ENCODE measurements at regions not wholly inside any gene's neighbourhood (a gene's known extent, or its start where the extent isn't known, plus 50 kb on each side); places are given as distances from the start of the nearest gene placed in this dataset.
A peak's percentile ranks its signal among the peaks of the same experiment; 100 is the strongest.

DNA sequence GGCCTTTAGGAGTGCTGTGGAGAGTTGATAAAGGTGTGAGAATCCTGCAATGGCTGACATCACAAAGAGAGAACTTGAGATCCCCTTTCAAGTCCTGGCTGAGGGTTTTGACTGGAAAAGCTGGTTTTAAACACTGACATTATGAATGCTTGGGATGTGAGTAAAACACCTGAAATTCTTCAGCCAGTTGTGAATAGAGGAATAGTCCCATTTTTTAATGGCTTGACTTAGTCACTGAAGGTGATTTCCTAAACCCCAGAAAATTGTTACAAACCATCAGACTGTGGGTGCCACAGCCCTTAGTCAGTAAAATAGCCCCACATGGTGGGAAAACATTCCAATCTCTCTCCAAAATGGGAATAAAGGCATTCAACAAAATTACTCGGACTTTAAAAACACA, 107.7 kb upstream of the LMO4 start:
- DNase-seq (ENCODE audit: low read depth) = no peak

- peak; percentile 98 for DNase-seq (ENCODE audit: low read depth)
These were observed 104.5 kb upstream of the LMO4 start for GRCh38 chr1:87224201-87224600.

- DNase-seq (ENCODE audit: low read depth) = no peak
These were observed 103.5 kb upstream of the LMO4 start for GRCh38 chr1:87225171-87225570.

DNA sequence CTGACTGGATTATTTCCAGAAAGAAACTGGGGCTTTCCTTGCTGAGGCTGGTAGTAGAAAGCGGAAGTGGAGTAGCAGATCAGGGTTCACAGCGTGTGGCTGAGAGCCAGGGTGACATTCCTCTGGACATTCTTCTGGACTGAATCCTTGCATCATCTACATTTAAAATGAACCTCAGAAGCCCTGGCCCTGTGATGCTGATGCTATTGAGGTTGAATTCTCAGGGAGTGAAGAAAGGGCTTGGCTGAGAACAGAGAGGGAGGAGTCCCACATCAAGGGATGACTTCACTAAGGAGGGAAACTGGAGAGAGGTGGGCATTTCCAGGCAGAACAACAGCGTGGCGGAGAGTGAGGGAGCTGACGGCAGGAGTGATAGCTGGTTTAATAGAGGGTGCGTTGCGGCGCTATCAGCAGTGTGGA, 102.3 kb upstream of the LMO4 start:
- peak; percentile 99 for DNase-seq (ENCODE audit: low read depth)

GRCh38 chr1:87227651-87228050, 101.0 kb upstream of the LMO4 start:
- DNase-seq (ENCODE audit: low read depth) = no peak

- DNase-seq (ENCODE audit: low read depth) = no peak
These were observed 98.2 kb upstream of the LMO4 start for GRCh38 chr1:87230501-87230900.

DNA sequence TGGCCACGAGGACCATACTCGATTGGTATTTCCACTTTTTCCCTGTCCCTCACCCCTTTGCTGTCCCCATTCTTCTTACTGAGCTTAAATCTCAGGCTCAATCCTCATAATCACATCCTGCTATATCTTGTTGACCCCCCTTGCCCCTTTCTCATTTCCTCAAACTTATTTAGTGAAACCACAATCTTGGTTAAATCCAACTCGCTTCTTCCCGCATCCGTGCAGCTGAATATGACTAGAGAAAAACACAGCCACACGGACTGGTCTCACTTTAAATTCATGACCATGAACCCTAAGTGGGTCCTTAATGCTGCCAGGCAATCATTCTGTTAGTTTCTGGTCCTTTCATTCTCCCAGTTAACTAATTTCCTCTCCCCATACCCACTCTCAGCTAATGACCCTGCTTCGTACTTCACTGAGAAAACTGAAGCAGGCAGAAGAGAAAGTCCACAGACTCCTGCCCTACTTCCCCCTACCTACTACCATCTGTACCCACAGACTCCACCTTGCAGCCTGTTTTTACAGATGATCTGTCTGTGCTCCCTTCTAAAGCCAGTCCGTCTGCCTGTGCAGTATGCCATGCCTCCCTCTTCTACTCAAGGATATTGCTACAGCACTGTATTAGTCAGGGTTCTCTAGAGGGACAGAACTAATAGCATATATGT, 96.8 kb upstream of the LMO4 start:
- DNase-seq (ENCODE audit: low read depth) = no peak

- peak; percentile 15 for DNase-seq (ENCODE audit: low read depth)
These were observed 92.1 kb upstream of the LMO4 start for GRCh38 chr1:87236585-87236984.

GRCh38 chr1:87239997-87240605, 88.6 kb upstream of the LMO4 start:
- peak; percentile 67 for DNase-seq (ENCODE audit: low read depth)

DNA sequence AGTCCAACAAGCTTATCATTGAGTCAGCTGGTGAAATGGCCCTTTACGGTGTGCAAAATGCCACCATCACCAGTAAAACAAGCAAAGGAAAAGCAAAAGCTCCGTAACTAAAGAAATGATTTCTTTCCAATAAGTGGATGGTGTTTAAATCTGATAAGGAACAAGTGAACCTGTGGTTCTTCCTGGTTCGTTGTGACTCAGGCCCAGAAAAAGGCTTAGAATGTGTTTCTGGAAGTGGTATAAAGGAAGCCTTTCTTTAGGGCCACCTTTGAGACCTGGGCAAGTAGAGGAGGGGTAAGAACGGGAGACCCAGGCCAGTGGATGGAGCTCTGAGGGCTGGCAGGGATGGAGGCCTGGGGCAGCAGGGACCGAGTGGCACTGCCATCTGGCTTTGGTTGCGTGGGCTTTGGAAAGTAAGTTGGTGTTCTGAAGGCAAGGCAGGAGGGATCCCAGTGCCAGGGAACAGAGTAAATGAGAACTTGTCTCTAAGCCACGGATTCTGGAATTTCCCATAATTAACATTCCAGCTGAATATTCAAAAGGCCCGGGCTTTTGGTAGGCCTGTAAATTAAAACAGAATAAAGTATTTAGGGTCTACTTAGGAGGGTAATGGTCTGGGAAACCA, 87.9 kb upstream of the LMO4 start:
- peak; percentile 26 for DNase-seq (ENCODE audit: low read depth)

DNA sequence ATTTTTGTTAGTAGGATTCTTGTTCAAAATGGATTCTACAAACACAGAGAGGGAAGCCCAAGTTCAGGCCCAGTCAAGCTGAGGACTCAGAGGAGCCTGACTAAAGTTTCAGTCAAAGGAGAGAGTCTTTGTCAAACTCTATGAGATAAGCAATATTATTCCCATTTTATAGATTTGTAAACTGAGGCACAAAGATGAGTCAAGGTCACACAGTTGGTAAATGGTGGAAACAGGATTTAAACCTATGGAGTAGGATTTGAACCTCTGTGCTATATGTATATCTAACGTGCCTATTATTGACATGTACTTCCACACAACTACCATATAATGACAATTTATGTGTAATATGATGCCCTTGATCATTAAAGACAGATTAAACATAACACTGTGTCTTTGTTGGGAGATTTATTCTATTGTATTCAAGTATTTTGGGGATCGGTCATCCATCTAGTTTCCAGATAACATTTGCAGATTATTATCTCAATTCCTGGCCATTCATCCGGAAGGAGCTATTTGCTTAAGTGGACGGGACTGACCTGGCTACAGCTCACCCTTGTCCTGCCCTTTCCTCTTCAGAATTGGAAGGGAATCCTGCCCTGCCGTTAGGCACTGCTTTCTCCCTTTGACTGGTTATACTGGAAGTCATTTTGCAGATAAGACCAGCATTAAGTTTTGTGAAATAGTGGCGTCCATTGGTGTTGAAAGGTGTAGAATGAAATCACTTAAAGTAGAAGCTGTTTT, 86.1 kb upstream of the LMO4 start:
- DNase-seq (ENCODE audit: low read depth) = peak; percentile 78

GRCh38 chr1:87243573-87243972, 85.1 kb upstream of the LMO4 start:
- peak; percentile 88 for DNase-seq (ENCODE audit: low read depth)

DNA sequence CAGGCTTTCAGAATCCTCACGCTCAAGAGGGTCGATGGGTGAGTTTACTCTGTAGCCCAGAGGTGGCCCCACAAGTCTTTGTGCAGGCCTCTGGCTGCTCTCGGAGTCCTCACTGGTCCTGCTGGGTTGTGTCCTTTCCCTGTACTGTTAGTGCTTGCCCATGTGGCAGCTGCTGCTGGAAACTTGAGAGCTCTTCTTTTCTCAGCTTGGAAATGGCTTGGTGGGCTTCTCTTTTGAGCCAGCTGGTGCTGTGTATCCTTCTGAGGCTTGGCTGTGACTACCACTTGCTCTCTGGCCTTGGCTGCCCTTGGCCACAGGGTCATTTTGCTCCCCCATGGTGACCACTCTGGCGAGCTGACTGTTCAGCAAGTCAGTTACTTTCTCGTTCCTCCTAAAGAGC, 82.2 kb upstream of the LMO4 start:
- no peak for DNase-seq (ENCODE audit: low read depth)

DNA sequence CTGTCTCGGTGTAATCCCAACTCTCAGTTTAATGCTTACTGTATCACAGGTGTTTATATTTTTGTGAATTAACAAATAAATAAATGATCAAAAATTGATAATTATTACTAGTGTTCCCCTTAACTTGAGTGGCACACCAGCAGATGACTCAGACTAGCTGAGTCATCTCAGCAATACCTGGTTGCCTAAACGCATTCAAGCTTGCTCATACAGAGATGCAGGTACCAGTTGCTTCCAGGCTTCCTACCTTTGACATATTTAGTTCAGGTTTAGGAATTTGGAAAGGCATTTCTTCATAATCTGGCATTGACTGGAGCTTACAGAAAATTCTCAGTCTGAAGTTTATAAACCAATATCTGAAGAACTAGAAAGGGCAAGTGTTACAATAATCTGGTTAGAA, 78.9 kb upstream of the LMO4 start:
- DNase-seq (ENCODE audit: low read depth) = no peak

GRCh38 chr1:87250336-87250735, 78.3 kb upstream of the LMO4 start:
- no peak for DNase-seq (ENCODE audit: low read depth)

DNA sequence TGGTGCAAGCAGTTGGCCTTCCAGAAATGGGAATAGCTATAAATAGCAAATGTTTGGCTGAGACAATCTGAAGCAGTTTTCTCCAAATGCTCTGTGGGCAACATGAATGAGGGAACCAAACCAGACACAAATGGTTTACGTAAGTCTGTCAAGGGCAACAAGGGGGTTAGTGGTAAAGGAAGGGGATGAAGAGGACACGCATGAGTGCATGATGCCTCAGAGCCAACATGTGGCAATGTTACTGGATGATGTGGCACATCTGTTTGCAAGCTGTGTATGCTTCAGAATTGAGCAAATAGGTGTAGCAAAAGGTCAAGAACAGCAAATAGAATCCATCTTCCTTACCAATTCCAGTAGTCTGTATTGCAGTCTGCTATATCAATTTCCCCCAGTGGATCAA, 76.3 kb upstream of the LMO4 start:
- peak; percentile 98 for DNase-seq (ENCODE audit: low read depth)

GRCh38 chr1:87262688-87263087, 66.0 kb upstream of the LMO4 start:
- no peak for DNase-seq (ENCODE audit: low read depth)

- DNase-seq (ENCODE audit: low read depth) = no peak
These were observed 65.4 kb upstream of the LMO4 start for GRCh38 chr1:87263281-87263680.

- no peak for DNase-seq (ENCODE audit: low read depth)
These were observed 64.9 kb upstream of the LMO4 start for GRCh38 chr1:87263785-87264184.

- no peak for DNase-seq (ENCODE audit: low read depth)
These were observed 63.7 kb upstream of the LMO4 start for GRCh38 chr1:87264976-87265375.

- no peak for DNase-seq (ENCODE audit: low read depth)
These were observed 62.9 kb upstream of the LMO4 start for GRCh38 chr1:87265786-87266185.

GRCh38 chr1:87268111-87268510, 60.6 kb upstream of the LMO4 start:
- DNase-seq (ENCODE audit: low read depth) = no peak

GRCh38 chr1:87269921-87270320, 58.8 kb upstream of the LMO4 start:
- no peak for DNase-seq (ENCODE audit: low read depth)

Data from RPMI7951 (cell line).